ENCODE measurements at regions not wholly inside any gene's neighbourhood (a gene's known extent, or its start where the extent isn't known, plus 50 kb on each side); places are given as distances from the start of the nearest gene placed in this dataset.

DNA sequence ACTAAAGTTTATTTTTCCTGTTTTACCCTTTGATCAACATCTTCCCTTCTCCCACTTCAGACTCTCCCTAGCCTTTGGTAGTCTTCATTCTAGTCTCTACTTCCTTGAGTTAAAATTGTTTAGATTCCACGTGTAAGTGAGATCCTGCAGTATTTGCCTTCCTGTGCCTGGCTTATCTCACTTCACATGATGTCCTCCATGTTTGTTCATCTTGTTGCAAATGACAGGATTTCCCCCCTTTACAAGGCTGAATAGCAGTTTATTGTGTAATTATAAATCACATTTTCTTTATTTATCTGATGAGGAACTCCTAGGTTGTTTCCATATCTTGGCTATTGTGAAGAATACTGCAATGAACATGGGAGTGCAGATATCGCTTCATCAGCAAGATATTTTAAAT, 461.7 kb downstream of the CHSY3 start:
- Histone ChIP-seq H3K4me3 (ENCODE audit: low read length) (no peak overlapping the region), H3K79me2 (ENCODE audit: low read length) (no peaks in the 10 kb centered on the region), H3K27ac (ENCODE audit: low read length) (no peak overlapping the region), H3K27me3 (ENCODE audit: low read depth, low read length) (no peaks in the 10 kb centered on the region), H3K4me1 (ENCODE audit: low read length) (no peaks in the 10 kb centered on the region), H4K20me1 (ENCODE audit: insufficient read depth, low read length) (no peaks in the 10 kb centered on the region), H3K9ac (ENCODE audit: low read length) (no peak overlapping the region), H3K36me3 (replicated peaks; ENCODE audit: low read depth, low read length) (no peaks in the 10 kb centered on the region), H2AFZ (ENCODE audit: low read depth, low read length) (no peak overlapping the region), H3K9me3 (ENCODE audit: insufficient read depth, low read length) (no peaks in the 10 kb centered on the region), H3K4me2 (ENCODE audit: low read length) (no peak overlapping the region)
- no peak for TF ChIP-seq EZH2phosphoT487 (IDR thresholded peaks at IDR 0.05; ENCODE audit: low read depth)
- TF ChIP-seq, protein P1, sequence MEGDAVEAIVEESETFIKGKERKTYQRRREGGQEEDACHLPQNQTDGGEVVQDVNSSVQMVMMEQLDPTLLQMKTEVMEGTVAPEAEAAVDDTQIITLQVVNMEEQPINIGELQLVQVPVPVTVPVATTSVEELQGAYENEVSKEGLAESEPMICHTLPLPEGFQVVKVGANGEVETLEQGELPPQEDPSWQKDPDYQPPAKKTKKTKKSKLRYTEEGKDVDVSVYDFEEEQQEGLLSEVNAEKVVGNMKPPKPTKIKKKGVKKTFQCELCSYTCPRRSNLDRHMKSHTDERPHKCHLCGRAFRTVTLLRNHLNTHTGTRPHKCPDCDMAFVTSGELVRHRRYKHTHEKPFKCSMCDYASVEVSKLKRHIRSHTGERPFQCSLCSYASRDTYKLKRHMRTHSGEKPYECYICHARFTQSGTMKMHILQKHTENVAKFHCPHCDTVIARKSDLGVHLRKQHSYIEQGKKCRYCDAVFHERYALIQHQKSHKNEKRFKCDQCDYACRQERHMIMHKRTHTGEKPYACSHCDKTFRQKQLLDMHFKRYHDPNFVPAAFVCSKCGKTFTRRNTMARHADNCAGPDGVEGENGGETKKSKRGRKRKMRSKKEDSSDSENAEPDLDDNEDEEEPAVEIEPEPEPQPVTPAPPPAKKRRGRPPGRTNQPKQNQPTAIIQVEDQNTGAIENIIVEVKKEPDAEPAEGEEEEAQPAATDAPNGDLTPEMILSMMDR (IDR thresholded peaks at IDR 0.05; ENCODE audit: low read depth, low read length) = no peak

DNA sequence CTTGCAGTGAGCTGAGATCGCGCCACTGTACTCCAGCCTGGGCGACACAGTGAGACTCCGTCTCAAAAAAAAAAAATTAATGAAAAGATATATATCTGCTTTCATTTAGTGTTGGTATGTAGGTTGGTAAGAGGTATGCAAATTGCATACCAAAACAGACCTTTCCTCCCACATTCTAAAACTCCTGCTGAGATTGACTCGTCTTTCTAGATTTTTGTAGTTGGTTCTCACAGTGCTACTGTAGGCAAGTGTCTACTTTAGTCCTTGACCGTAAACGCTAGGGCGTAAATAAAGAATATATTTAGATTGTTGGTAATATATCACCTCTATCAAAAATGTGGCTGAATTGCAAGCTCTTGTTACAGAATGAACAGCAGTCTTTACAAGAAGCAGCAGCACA, 445.9 kb downstream of the CHSY3 start:
- TF ChIP-seq EZH2phosphoT487 (IDR thresholded peaks at IDR 0.05; ENCODE audit: low read depth) = no peak
- TF ChIP-seq, protein P1 (IDR thresholded peaks at IDR 0.05; ENCODE audit: low read depth, low read length) = no peak
- H4K20me1 ChIP-seq (ENCODE audit: insufficient read depth, low read length) = no peaks in the 10 kb centered on the region
- no peaks in the 10 kb centered on the region for H3K79me2 ChIP-seq (ENCODE audit: low read length)
- H3K4me1 ChIP-seq (ENCODE audit: low read length) = no peaks in the 10 kb centered on the region
- no peak overlapping the region for H3K4me3 ChIP-seq (ENCODE audit: low read length)
- H2AFZ ChIP-seq (ENCODE audit: low read depth, low read length) = no peak overlapping the region
- no peaks in the 10 kb centered on the region for H3K27me3 ChIP-seq (ENCODE audit: low read depth, low read length)
- H3K9me3 ChIP-seq (ENCODE audit: insufficient read depth, low read length) = no peaks in the 10 kb centered on the region
- H3K27ac ChIP-seq (ENCODE audit: low read length) = no peak overlapping the region
- no peak overlapping the region for H3K9ac ChIP-seq (ENCODE audit: low read length)
- no peak overlapping the region for H3K4me2 ChIP-seq (ENCODE audit: low read length)
- H3K36me3 ChIP-seq (replicated peaks; ENCODE audit: low read depth, low read length) = no peaks in the 10 kb centered on the region

DNA sequence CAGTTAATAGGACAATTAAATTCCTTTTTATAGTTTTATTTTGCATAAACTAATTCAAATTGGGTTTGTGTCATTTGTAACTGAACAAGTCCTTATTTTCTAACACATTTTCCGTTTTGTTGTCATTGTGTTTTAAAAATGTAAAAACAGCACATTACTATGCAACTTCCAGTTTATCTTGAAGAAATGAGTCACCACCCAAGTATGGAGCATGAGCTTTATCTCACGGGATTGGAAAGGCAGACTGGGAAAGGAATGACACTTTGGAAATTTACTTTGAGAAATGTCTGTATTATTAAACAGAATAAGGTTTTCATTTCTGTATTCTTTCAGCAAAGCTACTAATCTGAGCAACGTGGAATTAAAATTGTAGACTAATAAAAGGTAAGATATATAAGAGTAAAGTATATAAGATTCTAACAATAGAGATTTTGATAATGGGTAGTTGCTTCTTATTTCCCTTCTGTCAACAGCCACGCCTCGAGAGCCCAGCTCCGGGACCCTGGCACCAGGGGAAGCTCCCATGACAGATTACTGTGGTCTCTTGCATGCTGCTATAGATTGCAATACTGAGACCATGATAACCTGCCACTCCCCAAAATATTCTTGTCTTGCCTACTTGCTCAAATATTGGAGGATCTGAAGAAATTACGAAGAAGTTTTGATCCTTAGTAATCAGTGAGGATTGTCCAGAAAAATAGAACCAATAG, 433.1 kb downstream of the CHSY3 start:
- Histone ChIP-seq H3K9ac (ENCODE audit: low read length) (no peak overlapping the region), H3K9me3 (ENCODE audit: insufficient read depth, low read length) (no peaks in the 10 kb centered on the region), H3K36me3 (replicated peaks; ENCODE audit: low read depth, low read length) (no peaks in the 10 kb centered on the region), H3K27me3 (ENCODE audit: low read depth, low read length) (no peaks in the 10 kb centered on the region), H3K79me2 (ENCODE audit: low read length) (no peaks in the 10 kb centered on the region), H2AFZ (ENCODE audit: low read depth, low read length) (no peak overlapping the region), H4K20me1 (ENCODE audit: insufficient read depth, low read length) (no peaks in the 10 kb centered on the region), H3K4me1 (ENCODE audit: low read length) (no peaks in the 10 kb centered on the region), H3K4me3 (ENCODE audit: low read length) (no peak overlapping the region), H3K27ac (ENCODE audit: low read length) (no peak overlapping the region), H3K4me2 (ENCODE audit: low read length) (no peak overlapping the region)
- TF ChIP-seq, protein P1 (IDR thresholded peaks at IDR 0.05; ENCODE audit: low read depth, low read length) = no peak
- no peak for TF ChIP-seq EZH2phosphoT487 (IDR thresholded peaks at IDR 0.05; ENCODE audit: low read depth)

DNA sequence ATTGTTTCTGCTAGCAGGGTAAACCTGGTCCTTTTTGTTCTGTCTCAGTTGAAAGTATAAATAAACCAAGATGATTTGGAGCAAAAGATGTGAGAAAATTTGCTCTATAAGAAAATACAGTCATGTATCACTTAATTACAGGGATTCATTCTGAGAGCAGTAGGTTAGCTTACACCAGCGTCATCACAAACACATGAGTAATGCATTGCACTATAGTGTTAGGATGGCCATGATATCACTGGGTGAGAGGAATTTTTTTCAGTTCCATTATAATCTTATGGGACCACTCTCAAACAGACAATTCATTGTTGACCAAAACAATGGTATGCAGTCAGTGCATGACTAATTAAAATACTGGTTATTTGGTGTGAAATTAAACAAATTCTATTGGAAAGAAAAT, 430.9 kb downstream of the CHSY3 start:
- no peak overlapping the region for H3K27ac ChIP-seq (ENCODE audit: low read length)
- TF ChIP-seq, protein P1 (IDR thresholded peaks at IDR 0.05; ENCODE audit: low read depth, low read length) = no peak
- no peak for TF ChIP-seq EZH2phosphoT487 (IDR thresholded peaks at IDR 0.05; ENCODE audit: low read depth)
- no peaks in the 10 kb centered on the region for H3K9me3 ChIP-seq (ENCODE audit: insufficient read depth, low read length)

More for the DNA sequence above, 430.9 kb downstream of the CHSY3 start:
- no peak overlapping the region for H3K4me3 ChIP-seq (ENCODE audit: low read length)
- no peaks in the 10 kb centered on the region for H3K27me3 ChIP-seq (ENCODE audit: low read depth, low read length)
- no peaks in the 10 kb centered on the region for H3K79me2 ChIP-seq (ENCODE audit: low read length)
- H3K9ac ChIP-seq (ENCODE audit: low read length) = no peak overlapping the region
- no peaks in the 10 kb centered on the region for H3K4me1 ChIP-seq (ENCODE audit: low read length)
- no peak overlapping the region for H2AFZ ChIP-seq (ENCODE audit: low read depth, low read length)
- no peak overlapping the region for H3K4me2 ChIP-seq (ENCODE audit: low read length)
- no peaks in the 10 kb centered on the region for H4K20me1 ChIP-seq (ENCODE audit: insufficient read depth, low read length)
- H3K36me3 ChIP-seq (replicated peaks; ENCODE audit: low read depth, low read length) = no peaks in the 10 kb centered on the region
